Testis (tissue), 2 donors: ENCODE measurements at regions not wholly inside any gene's neighbourhood (a gene's known extent, or its start where the extent isn't known, plus 50 kb on each side); places are given as distances from the start of the nearest gene placed in this dataset.

Source experiments
- CTCF ChIP-seq, 3 experiments: fragments of 450-650 bp in 2 of 3; fragments of 200-600 bp in 1 of 3; sonication (generic) in 1 of 3; IDR thresholded peaks; one replicate each; pipeline ENCODE4 v1.5.1; 2016 to 2019; ENCODE audit warnings: antibody characterized with exemption in 3 of 3, mild to moderate bottlenecking in 2 of 3, moderate library complexity in 1 of 3
- POLR2A ChIP-seq: fragments of 450-650 bp; IDR thresholded peaks from one replicate; pipeline ENCODE4 v1.6.1; 2017; ENCODE audit warnings: antibody characterized with exemption, mild to moderate bottlenecking, moderate library complexity

GRCh38 chr3:98954791-98955604, 53.5 kb upstream of the DCBLD2 start:
- TF ChIP-seq CTCF (IDR thresholded peaks at IDR 0.05) = no peak
- TF ChIP-seq POLR2A = no peak
